ENCODE measurements at regions not wholly inside any gene's neighbourhood (a gene's known extent, or its start where the extent isn't known, plus 50 kb on each side); places are given as distances from the start of the nearest gene placed in this dataset.

DNA sequence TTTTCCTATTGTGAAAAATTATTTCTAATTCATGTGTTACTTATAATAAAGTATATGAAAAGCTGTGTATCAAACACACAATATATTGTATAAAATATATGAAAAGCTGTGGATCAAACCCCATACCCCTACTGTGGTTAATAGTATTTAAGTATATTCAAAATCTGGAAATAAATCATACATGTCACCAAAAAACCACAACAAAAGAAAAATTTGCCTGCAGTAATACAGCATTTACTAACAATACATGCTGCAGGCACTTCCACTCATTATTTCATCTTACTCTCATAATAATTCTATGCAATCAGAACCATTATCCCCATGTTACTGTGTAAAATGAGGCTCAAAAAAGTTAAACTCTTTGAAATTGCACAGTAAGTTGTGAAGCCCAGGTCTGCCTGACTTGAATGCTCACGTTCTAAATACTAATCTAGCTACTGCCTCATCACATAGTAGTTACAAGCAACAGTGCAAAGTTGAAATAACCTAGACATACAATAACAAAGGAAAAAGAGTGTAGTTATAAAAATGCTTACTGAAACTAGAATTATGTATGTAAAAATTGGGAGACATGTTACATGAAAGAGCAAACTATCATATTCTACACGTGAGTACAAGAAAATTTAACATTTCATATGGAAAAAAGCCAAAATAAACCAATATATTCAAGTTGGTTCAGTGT, 61.7 kb downstream of the FAM217A start (continued):
- TF ChIP-seq, protein P1, sequence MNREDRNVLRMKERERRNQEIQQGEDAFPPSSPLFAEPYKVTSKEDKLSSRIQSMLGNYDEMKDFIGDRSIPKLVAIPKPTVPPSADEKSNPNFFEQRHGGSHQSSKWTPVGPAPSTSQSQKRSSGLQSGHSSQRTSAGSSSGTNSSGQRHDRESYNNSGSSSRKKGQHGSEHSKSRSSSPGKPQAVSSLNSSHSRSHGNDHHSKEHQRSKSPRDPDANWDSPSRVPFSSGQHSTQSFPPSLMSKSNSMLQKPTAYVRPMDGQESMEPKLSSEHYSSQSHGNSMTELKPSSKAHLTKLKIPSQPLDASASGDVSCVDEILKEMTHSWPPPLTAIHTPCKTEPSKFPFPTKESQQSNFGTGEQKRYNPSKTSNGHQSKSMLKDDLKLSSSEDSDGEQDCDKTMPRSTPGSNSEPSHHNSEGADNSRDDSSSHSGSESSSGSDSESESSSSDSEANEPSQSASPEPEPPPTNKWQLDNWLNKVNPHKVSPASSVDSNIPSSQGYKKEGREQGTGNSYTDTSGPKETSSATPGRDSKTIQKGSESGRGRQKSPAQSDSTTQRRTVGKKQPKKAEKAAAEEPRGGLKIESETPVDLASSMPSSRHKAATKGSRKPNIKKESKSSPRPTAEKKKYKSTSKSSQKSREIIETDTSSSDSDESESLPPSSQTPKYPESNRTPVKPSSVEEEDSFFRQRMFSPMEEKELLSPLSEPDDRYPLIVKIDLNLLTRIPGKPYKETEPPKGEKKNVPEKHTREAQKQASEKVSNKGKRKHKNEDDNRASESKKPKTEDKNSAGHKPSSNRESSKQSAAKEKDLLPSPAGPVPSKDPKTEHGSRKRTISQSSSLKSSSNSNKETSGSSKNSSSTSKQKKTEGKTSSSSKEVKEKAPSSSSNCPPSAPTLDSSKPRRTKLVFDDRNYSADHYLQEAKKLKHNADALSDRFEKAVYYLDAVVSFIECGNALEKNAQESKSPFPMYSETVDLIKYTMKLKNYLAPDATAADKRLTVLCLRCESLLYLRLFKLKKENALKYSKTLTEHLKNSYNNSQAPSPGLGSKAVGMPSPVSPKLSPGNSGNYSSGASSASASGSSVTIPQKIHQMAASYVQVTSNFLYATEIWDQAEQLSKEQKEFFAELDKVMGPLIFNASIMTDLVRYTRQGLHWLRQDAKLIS (CRISPR knock-in tag; IDR thresholded peaks at IDR 0.05), result 0 out of 2 replicates have a peak, but pooled peaks have one; percentile 28
- TF ChIP-seq SRF (CRISPR knock-in tag; IDR thresholded peaks at IDR 0.05) (no peak), ARID1B (IDR thresholded peaks at IDR 0.05) (peak; percentile 10; the same call in 1 of the 2 replicates), PYGO2 (tag; IDR thresholded peaks at IDR 0.05) (no peak), SOX6 (IDR thresholded peaks at IDR 0.05) (peak; percentile 56), MEIS2 (IDR thresholded peaks at IDR 0.05; ENCODE audit: partially characterized antibody) (peak; percentile 83)
- TF ChIP-seq, protein P2, sequence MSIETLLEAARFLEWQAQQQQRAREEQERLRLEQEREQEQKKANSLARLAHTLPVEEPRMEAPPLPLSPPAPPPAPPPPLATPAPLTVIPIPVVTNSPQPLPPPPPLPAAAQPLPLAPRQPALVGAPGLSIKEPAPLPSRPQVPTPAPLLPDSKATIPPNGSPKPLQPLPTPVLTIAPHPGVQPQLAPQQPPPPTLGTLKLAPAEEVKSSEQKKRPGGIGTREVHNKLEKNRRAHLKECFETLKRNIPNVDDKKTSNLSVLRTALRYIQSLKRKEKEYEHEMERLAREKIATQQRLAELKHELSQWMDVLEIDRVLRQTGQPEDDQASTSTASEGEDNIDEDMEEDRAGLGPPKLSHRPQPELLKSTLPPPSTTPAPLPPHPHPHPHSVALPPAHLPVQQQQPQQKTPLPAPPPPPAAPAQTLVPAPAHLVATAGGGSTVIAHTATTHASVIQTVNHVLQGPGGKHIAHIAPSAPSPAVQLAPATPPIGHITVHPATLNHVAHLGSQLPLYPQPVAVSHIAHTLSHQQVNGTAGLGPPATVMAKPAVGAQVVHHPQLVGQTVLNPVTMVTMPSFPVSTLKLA (conservative IDR thresholded peaks at IDR 0.05), result no peak
- TF ChIP-seq, protein P3, sequence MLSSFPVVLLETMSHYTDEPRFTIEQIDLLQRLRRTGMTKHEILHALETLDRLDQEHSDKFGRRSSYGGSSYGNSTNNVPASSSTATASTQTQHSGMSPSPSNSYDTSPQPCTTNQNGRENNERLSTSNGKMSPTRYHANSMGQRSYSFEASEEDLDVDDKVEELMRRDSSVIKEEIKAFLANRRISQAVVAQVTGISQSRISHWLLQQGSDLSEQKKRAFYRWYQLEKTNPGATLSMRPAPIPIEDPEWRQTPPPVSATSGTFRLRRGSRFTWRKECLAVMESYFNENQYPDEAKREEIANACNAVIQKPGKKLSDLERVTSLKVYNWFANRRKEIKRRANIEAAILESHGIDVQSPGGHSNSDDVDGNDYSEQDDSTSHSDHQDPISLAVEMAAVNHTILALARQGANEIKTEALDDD (IDR thresholded peaks at IDR 0.05), result 0 out of 2 replicates have a peak, but pooled peaks have one; percentile 29
- TF ChIP-seq, protein P4, sequence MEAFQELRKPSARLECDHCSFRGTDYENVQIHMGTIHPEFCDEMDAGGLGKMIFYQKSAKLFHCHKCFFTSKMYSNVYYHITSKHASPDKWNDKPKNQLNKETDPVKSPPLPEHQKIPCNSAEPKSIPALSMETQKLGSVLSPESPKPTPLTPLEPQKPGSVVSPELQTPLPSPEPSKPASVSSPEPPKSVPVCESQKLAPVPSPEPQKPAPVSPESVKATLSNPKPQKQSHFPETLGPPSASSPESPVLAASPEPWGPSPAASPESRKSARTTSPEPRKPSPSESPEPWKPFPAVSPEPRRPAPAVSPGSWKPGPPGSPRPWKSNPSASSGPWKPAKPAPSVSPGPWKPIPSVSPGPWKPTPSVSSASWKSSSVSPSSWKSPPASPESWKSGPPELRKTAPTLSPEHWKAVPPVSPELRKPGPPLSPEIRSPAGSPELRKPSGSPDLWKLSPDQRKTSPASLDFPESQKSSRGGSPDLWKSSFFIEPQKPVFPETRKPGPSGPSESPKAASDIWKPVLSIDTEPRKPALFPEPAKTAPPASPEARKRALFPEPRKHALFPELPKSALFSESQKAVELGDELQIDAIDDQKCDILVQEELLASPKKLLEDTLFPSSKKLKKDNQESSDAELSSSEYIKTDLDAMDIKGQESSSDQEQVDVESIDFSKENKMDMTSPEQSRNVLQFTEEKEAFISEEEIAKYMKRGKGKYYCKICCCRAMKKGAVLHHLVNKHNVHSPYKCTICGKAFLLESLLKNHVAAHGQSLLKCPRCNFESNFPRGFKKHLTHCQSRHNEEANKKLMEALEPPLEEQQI (IDR thresholded peaks at IDR 0.05), result peak; percentile 40; the same call in 1 of the 2 replicates
